Bronchial epithelial cell (primary cell): ENCODE measurements at regions not wholly inside any gene's neighbourhood (a gene's known extent, or its start where the extent isn't known, plus 50 kb on each side); places are given as distances from the start of the nearest gene placed in this dataset.

Experiments used
- DNase-seq: peaks from one replicate; pipeline ENCODE4 v3.0.0-alpha.2; 2010; ENCODE audit warnings: low read depth
- FAIRE-seq: peaks from 2 replicates; lab custom pipeline; 2011; peaks lifted over from hg19 to GRCh38; lab: Jason Lieb, UNC
- H3K27me3 ChIP-seq: 2 replicates; pipeline ENCODE4 v1.5.1; 2011; ENCODE audit warnings: low read length; ENCODE audit not compliant: control insufficient read depth, insufficient read depth
- H3K36me3 ChIP-seq: 2 replicates; pipeline ENCODE4 v1.5.1; 2011; ENCODE audit warnings: low read length; ENCODE audit not compliant: control insufficient read depth, insufficient read depth
- H3K4me3 ChIP-seq: 2 replicates; pipeline ENCODE4 v1.5.1; 2011; ENCODE audit warnings: mild to moderate bottlenecking, low read depth, low read length, control low read depth
- TF ChIP-seq, protein P1 (sequence below): IDR thresholded peaks from 2 replicates; pipeline ENCODE4 v1.5.1; 2011; ENCODE audit warnings: mild to moderate bottlenecking, moderate library complexity, low read length, control low read depth, inconsistent platforms; ENCODE audit not compliant: insufficient read depth, severe bottlenecking

DNA sequence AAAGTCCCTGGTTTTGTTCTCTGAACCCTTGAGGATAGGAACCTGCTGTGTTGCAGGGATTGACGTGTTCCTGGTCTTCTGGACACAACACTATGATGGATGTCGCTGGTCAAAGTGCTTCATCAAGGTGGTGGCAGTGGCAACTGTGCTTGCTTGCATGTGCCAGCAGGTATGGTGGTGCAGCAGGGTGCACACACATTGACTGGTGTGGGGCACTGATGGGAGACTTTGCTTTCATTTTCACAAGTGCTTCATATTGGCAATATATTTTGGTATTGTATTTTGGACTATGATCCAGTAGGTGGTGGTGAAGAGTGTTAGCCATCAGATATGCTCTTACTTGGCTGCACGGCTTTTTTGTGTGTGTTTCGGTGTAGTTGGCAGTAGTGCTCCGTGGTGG lies 479.8 kb upstream of the CTNND2 start:
- H3K36me3 ChIP-seq: no peaks in the 10 kb centered on the region
- DNase-seq (no peak), FAIRE-seq (no peak)
- TF ChIP-seq, protein P1, sequence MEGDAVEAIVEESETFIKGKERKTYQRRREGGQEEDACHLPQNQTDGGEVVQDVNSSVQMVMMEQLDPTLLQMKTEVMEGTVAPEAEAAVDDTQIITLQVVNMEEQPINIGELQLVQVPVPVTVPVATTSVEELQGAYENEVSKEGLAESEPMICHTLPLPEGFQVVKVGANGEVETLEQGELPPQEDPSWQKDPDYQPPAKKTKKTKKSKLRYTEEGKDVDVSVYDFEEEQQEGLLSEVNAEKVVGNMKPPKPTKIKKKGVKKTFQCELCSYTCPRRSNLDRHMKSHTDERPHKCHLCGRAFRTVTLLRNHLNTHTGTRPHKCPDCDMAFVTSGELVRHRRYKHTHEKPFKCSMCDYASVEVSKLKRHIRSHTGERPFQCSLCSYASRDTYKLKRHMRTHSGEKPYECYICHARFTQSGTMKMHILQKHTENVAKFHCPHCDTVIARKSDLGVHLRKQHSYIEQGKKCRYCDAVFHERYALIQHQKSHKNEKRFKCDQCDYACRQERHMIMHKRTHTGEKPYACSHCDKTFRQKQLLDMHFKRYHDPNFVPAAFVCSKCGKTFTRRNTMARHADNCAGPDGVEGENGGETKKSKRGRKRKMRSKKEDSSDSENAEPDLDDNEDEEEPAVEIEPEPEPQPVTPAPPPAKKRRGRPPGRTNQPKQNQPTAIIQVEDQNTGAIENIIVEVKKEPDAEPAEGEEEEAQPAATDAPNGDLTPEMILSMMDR: no peak
- no peaks in the 10 kb centered on the region for H3K27me3 ChIP-seq
- no peak overlapping the region for H3K4me3 ChIP-seq

DNA sequence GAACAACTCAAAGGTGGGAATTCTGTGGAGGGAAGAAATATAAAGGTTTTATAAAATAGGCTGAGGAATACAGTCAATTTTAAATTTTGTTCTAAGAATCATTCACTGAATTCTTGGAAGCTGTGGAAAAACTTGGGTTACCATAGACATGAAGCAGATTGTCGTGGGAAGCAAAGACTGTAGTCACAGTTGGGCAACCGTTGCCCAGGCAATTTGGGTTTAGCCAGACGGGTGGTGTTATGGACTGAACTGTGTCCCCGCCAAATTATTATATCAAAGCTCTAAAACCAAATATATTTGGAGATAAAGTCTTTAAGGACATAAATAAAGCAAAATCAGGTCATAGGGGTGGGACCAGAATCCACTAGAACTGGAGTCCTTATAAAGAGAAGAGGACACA lies 463.7 kb upstream of the CTNND2 start:
- TF ChIP-seq, protein P1: no peak
- FAIRE-seq (no peak), DNase-seq (no peak)
- Histone ChIP-seq H3K4me3 (no peak overlapping the region), H3K36me3 (no peaks in the 10 kb centered on the region), H3K27me3 (no peaks in the 10 kb centered on the region)

DNA sequence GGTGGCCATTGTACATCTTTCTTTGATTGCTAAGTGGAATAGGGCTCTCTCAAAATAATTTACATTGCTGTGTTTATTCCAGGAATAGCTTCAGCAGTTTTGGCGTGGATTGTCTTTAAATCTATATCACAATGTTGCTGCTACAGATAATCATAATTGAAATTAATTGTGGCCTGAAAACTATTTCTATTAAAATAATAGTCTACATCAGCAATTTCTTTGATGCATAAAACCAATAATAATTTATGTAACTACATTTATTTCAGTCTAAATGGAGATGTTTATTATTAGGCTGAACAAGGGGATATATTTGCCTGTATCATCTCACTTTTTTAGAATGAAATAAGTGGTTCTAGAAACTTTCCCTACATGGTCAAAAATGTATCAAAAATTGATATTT lies 456.0 kb upstream of the CTNND2 start:
- Histone ChIP-seq H3K27me3 (no peaks in the 10 kb centered on the region), H3K4me3 (no peak overlapping the region), H3K36me3 (no peaks in the 10 kb centered on the region)
- DNase-seq (no peak), FAIRE-seq (no peak)
- TF ChIP-seq, protein P1: no peak

DNA sequence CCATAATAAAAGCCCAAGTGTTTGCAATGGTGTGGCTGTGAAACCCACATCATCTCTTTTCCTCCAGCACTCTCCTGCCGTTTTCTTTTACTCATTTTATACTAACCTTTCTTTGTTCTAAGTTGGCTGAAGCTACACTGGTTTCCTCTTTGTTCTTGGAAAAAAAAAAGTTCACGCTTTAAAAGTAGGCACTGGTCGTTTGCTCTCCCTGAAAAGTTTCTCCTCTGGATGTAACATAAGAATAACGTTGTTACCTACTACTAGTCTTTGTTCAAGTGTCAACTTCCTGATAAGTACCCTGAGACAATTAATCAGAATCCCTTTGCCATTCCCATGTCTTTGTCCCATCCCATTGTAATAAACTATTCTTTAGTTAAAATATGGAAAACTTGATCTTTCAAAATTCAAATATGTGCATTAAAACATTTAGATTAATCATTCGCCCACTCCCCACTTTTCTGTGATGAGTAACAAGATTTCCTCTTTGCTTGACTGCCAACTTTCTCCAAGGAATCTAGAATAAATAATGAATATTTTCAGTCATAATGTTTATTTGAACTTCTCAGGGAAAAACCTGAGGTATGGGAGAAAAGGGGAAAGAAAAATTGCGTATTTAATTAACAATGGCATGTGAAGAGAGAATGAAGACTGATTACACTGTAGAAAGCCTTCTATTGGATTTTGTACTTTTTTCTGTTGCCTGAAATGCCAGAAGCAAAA lies 454.3 kb upstream of the CTNND2 start:
- TF ChIP-seq, protein P1: no peak
- FAIRE-seq: no peak
- no peak for DNase-seq
- no peak overlapping the region for H3K4me3 ChIP-seq
- H3K27me3 ChIP-seq: no peaks in the 10 kb centered on the region
- no peaks in the 10 kb centered on the region for H3K36me3 ChIP-seq

DNA sequence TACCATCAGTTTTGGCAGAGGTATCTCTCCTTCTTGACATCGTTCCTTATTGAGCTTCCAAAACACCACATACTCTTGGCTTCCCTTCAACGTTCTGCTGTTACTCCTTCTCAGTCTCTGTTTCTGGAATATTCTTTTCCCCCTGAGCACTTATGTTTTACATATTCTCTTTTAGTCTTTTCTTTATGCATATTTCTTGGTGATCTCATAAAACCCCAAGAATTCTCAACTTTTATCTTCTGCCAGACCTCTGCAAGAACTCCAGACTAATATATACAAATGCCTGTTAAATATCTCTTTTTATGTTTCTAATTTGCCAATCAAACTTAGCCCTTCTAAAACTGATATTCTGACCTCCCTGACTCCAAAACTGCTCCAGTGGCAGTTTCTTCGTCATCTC lies 453.4 kb upstream of the CTNND2 start:
- Histone ChIP-seq H3K27me3 (no peaks in the 10 kb centered on the region), H3K36me3 (no peaks in the 10 kb centered on the region), H3K4me3 (no peak overlapping the region)
- FAIRE-seq: no peak
- no peak for DNase-seq
- TF ChIP-seq, protein P1: no peak

DNA sequence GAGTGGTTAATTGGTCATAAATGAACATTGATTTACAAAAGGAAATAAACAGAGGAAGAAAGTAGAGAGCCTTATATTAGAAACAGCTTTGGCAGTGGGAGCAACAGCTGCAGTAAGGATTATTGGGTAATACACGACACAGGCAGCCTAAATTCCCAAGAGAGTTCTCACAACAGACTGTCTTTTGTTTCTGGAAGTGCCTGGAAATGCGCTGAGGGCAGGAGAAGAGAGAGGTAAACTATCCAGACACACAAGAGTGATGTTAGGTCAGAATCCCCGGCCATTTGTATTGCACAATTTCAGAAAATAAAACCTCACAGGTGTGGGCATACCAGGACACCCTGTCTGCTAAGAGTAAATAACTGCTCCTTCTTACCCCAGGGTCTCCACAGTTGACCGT lies 450.4 kb upstream of the CTNND2 start:
- Histone ChIP-seq H3K27me3 (no peaks in the 10 kb centered on the region), H3K4me3 (no peak overlapping the region), H3K36me3 (no peaks in the 10 kb centered on the region)
- TF ChIP-seq, protein P1: no peak
- no peak for FAIRE-seq
- no peak for DNase-seq
